BE2C (cell line): ENCODE measurements at regions not wholly inside any gene's neighbourhood (a gene's known extent, or its start where the extent isn't known, plus 50 kb on each side); places are given as distances from the start of the nearest gene placed in this dataset.
"Not testable (repeated sequence)": the region's sequence is repeated elsewhere in the genome, so short reads cannot be mapped to it uniquely, and the experiment has no call there.

Experiments
- DNase-seq: peaks from one replicate; pipeline ENCODE4 v3.0.0-alpha.2; 2020
- H3K27me3 ChIP-seq: fragments of 250-450 bp; sonication (Bioruptor Pico); 2 replicates; pipeline ENCODE4 v1.5.1; 2020; ENCODE audit warnings: mild to moderate bottlenecking
- H3K36me3 ChIP-seq: fragments of 250-450 bp; sonication (Bioruptor Pico); 2 replicates; pipeline ENCODE4 v1.5.1; 2020; ENCODE audit warnings: mild to moderate bottlenecking
- H3K4me1 ChIP-seq: fragments of 250-450 bp; sonication (Bioruptor Pico); 2 replicates; pipeline ENCODE4 v1.5.1; 2020
- H3K4me3 ChIP-seq: 2 replicates; pipeline ENCODE4 v1.5.1; 2011; ENCODE audit warnings: low read depth, low read length
- H3K9me3 ChIP-seq: fragments of 250-450 bp; sonication (Bioruptor Pico); 2 replicates; pipeline ENCODE4 v1.5.1; 2020
- TF ChIP-seq, protein P1 (sequence below): IDR thresholded peaks from 2 replicates; pipeline ENCODE4 v1.5.1; 2012; ENCODE audit warnings: mild to moderate bottlenecking, low read depth, low read length

DNA sequence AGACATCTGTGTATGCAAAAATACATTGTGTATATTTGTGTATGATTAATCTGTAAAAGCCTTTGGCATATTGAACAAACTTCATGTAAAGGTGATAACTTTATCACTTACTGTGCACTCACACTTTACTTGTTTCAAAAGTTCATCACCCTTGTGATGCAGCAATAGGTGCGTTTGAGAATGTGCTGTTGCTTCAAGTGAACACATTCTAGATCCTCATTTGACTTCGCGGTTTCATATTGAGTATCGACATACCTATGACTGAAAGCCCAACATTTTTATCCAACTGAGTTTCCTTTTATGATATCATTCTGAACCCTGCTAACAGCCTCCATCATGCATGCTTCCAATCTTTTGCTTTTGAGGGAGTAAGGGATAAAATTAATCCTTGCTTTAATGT is 1086.9 kb downstream of the TMEM121 start:
- Histone ChIP-seq H3K27me3 (peaks cover 9% of the 10 kb centered on the region), H3K4me3 (no peak overlapping the region), H3K9me3 (no peaks in the 10 kb centered on the region), H3K36me3 (no peaks in the 10 kb centered on the region), H3K4me1 (no peaks in the 10 kb centered on the region)
- TF ChIP-seq, protein P1, sequence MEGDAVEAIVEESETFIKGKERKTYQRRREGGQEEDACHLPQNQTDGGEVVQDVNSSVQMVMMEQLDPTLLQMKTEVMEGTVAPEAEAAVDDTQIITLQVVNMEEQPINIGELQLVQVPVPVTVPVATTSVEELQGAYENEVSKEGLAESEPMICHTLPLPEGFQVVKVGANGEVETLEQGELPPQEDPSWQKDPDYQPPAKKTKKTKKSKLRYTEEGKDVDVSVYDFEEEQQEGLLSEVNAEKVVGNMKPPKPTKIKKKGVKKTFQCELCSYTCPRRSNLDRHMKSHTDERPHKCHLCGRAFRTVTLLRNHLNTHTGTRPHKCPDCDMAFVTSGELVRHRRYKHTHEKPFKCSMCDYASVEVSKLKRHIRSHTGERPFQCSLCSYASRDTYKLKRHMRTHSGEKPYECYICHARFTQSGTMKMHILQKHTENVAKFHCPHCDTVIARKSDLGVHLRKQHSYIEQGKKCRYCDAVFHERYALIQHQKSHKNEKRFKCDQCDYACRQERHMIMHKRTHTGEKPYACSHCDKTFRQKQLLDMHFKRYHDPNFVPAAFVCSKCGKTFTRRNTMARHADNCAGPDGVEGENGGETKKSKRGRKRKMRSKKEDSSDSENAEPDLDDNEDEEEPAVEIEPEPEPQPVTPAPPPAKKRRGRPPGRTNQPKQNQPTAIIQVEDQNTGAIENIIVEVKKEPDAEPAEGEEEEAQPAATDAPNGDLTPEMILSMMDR: no peak
- no peak for DNase-seq

DNA sequence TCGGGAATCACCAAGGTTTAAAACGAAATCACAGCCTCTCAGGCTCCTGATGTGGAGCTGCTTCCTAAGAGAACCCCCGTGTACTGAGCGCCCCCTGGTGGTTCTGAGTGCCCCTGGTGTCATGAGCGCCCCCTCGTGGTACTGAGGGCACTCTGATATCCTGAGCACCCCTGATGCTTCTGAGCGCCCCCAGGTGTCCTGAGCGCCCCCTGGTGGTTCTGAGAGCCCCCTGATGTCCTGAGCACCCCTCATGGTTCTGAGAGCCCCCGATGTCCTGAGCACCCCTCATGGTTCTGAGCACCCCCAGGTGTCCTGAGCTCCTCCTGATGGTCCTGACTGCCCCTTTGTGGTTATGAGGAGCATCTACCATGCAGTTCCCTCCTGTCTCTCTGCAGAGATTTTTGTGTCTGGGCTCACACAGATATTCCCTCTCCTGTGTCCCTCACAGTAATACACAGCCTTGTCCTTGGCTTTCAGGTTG is 1092.1 kb downstream of the TMEM121 start:
- TF ChIP-seq, protein P1: peak; percentile 76
- H3K9me3 ChIP-seq, H3K27me3 ChIP-seq, H3K36me3 ChIP-seq, H3K4me1 ChIP-seq, H3K4me3 ChIP-seq: not testable (repeated sequence)
- peak; percentile 71 for DNase-seq

DNA sequence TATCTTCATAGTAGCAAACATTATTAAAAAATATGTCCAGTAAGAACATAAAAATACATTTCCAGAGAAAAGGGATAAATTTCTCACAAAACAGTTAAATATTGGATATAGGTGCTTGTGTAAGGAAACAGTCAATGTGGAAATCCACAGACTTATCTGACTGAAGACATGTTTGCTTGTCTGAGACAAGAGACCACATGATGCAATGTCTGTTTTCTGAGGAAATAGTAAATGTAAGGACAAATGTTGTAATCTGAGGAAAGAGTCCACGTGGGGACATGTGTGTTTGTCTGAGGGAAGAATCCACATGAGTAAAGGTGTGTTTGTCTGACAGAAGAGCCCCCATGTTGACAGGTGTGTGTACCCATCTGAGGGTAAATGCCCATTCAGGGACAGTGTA is 1093.2 kb downstream of the TMEM121 start:
- H3K4me3 ChIP-seq: no peak overlapping the region
- no peaks in the 10 kb centered on the region for H3K36me3 ChIP-seq
- TF ChIP-seq, protein P1: no peak
- no peaks in the 10 kb centered on the region for H3K27me3 ChIP-seq
- DNase-seq: no peak
- no peaks in the 10 kb centered on the region for H3K4me1 ChIP-seq
- H3K9me3 ChIP-seq: no peaks in the 10 kb centered on the region

DNA sequence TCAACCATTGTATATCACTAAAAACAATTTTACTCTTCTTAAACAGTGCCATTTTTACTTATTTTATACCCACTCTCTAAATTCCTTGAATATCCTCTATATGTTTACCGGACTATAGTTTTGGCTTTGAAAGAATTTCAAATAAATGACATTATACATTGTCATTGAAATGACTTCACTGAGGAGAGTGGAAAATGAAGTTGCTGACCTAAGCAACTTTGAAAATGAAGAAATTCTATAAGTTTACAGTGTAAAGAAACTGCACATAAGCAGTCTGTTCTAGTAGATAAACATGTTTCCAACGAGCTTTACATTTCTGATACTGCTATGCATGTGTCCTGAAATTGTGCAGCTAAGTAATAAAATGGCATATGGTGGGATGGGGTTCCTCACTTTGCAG is 1094.0 kb downstream of the TMEM121 start:
- TF ChIP-seq, protein P1: no peak
- no peaks in the 10 kb centered on the region for H3K36me3 ChIP-seq
- H3K9me3 ChIP-seq: no peaks in the 10 kb centered on the region
- no peak for DNase-seq
- H3K4me1 ChIP-seq: no peaks in the 10 kb centered on the region
- H3K4me3 ChIP-seq: no peak overlapping the region
- H3K27me3 ChIP-seq: no peaks in the 10 kb centered on the region

DNA sequence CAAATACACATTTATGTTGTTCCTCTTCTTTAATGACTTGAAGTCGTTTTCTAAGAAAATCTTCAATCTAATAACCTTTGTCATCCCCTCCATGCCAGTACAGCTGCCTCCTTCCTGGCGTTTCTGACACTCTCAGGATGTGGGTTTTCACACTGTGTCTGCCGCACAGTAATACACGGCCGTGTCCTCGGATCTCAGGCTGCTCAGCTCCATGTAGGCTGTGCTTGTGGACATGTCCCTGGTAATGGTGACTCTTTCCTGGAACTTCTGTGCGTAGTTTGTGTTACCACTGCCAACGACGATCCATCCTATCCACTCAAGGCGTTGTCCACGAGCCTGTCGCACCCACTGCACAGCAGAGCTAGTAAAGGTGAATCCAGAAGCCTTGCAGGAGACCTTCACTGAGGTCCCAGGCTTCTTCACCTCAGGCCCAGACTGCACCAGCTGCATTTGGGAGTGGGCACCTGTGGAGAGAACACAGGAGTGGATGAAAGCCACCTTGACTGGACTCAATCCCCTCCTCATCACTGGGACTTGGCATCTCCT is 1095.9 kb downstream of the TMEM121 start:
- DNase-seq: no peak
- Histone ChIP-seq H3K36me3 (no peaks in the 10 kb centered on the region), H3K4me1 (no peaks in the 10 kb centered on the region), H3K4me3 (no peak overlapping the region), H3K9me3 (no peaks in the 10 kb centered on the region), H3K27me3 (no peaks in the 10 kb centered on the region)
- TF ChIP-seq, protein P1: no peak

DNA sequence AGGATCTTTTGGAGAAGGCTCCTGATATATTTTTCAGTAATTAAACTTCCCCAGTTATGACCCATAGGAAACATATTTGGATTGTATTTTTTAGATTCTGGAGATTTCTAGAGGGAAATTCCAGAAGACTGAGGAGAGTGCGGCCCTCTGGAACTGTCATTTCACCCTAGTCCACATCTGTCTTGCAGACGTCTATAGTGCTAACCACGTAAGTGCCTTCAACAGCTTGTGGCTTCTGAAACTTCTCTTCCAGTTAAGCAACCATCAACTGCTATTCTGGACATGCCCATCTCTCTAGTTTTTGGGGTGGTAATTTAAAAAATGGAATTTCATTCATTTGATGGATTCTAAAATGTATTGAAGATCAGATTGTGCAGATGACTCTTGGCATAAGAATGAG is 1098.8 kb downstream of the TMEM121 start:
- DNase-seq: no peak
- H3K4me1 ChIP-seq: no peaks in the 10 kb centered on the region
- H3K36me3 ChIP-seq: no peaks in the 10 kb centered on the region
- no peaks in the 10 kb centered on the region for H3K9me3 ChIP-seq
- no peaks in the 10 kb centered on the region for H3K27me3 ChIP-seq
- TF ChIP-seq, protein P1: no peak
- no peak overlapping the region for H3K4me3 ChIP-seq

DNA sequence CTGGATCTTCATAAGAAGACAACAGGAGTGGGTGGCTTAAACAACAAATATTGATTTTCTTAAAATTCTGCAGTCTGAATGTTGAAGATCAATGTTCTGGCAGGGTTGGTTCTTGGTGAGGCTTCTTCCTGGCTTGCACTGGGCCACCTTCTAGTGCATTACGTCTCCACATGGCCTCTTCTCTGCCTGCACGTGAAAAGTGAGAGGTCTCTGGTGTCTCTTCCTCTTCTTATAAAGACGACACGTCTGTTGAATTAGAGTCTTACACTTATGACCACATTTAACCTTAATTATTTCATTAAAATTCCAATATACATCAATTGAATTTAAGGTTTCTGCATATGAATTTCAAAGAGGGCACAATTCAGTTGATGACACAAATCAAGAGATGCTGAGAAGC is 1100.1 kb downstream of the TMEM121 start:
- H3K27me3 ChIP-seq, H3K4me3 ChIP-seq, H3K9me3 ChIP-seq, DNase-seq, H3K4me1 ChIP-seq, H3K36me3 ChIP-seq: not testable (repeated sequence)
